IPS DF 19.7 (cell line): ENCODE measurements at regions not wholly inside any gene's neighbourhood (a gene's known extent, or its start where the extent isn't known, plus 50 kb on each side); places are given as distances from the start of the nearest gene placed in this dataset.

ENCODE experiments used
- DNase-seq: peaks from one replicate; pipeline ENCODE4 v3.0.0-alpha.2; 2013; ENCODE audit warnings: low read depth, low spot score

DNA sequence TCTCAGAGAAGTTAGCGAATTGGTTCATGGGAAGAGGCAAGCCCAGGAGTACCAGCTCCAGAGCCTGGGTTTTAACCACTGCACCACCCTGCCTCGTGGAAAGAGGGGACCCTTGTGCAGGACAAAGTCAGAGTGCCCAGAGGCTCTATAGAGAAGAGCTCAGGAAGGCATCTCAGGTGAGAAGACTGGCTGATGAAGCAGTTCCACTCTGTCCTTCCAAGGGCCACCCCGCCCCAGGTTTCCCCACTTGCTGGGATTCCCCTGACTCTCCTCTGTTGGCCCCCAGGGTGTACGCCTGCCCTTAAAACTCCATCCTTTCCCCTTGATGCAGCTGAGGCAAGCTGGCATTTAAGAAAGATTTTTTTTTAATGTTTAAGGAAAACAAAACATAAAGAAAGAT is 265.8 kb downstream of the BUD13 start:
- DNase-seq = no peak

DNA sequence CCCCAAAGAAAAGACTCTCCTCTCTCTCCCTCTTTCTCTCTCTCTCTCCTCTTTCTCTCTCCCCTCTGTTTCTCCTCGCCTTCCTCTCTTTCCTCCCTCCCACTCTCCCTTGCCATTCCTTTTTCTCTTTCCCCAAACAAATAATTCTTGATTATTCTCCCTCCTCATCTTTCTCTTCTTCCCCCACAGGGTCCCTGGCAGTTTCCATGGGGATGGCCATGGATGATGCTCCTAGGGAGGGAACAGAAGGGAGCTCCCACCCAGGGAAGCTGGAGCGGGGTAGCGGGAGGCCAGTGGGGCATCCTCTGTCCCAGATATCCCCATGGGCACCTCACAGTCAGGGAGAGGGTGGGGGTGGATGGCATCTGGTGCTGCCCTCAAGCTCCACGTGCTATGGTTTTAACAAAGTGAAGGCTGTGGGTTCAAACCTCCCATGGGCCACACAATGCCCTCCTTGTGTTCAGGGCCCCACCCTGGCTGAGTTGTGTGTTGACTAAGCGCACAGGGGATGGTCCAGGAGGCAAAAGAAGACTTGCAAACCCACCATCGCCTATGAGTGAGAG is 266.4 kb downstream of the BUD13 start:
- DNase-seq = no peak

DNA sequence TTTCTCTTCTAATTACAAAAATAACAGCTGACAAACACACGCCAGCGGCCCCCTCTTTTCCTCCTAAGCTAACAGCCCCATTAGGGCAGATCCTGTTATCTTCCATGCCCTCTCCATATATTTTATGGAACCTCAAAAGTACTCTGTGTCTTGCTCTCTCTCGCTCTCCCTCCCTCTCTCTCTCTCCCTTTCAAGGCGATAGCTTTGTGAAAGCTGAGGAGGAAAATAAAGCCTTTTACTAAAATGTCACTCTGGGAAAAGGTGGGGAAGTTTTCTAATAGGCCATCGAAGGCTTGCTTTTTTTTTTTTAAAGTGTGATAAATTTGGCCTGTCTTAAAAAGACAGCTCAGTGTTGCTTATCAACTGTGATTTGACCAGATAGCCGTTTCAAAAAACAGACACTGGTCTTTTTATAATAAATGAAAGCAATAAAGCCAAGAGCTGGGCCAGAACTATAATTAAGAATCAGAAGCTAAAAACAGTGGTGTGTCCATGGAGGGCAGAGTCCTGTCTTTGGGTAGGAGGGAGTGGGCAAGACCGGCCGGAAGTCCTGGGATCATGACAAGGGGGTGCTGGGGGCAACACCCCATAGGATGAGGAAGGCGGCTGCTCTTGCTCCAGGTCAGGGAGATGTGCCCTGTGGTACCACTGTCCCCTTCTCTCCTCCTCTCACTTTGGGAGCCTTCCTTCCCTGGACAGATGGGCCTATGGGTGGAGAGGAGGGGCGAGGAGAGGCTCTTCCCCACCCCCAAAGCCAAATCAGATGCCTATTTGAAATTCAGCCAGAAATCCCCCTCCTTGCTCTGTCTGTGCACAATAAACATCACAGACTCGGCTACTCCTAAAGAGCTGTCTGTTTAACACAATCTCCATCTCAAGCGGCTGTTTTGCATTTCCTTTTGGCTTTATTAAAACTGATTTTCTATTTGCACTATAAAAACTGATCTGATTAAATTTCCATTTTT is 267.2 kb downstream of the BUD13 start:
- no peak for DNase-seq

DNA sequence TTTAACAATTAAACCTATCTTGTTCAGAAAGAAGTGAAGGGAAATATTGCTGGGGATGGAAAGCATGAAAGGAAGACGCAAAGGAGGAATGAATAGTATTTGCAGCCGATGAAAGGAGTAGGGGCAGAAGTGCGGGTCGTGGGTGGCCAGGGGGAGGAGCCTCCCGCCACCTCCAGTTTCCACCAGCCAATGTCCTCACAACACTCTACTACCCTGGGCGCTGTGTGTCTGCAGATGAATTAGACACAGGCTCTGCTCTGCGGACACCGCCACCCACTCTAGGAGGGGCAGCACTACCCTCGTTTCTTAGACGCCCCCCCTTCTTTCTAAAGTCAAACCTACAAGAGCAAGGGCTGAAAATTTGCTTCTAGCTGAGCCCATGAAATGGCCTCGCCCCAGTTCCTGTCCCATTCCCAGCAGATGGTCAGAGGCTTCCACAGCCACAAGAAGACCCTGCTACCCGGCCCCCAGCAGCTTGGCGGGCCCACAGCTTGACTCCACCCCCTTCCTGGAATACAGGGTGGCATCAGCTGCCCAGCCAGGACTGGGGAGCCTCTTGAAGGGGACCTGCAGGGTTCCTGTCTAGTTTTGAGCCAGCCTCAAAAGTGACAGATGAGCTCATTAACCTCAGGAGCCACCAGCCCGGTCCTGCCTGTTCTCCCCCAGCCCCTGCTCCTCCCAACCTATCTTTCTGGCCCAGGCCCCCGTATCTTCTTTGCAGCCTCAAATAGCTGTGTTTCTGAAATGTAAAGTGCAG is 268.1 kb downstream of the BUD13 start:
- no peak for DNase-seq

DNA sequence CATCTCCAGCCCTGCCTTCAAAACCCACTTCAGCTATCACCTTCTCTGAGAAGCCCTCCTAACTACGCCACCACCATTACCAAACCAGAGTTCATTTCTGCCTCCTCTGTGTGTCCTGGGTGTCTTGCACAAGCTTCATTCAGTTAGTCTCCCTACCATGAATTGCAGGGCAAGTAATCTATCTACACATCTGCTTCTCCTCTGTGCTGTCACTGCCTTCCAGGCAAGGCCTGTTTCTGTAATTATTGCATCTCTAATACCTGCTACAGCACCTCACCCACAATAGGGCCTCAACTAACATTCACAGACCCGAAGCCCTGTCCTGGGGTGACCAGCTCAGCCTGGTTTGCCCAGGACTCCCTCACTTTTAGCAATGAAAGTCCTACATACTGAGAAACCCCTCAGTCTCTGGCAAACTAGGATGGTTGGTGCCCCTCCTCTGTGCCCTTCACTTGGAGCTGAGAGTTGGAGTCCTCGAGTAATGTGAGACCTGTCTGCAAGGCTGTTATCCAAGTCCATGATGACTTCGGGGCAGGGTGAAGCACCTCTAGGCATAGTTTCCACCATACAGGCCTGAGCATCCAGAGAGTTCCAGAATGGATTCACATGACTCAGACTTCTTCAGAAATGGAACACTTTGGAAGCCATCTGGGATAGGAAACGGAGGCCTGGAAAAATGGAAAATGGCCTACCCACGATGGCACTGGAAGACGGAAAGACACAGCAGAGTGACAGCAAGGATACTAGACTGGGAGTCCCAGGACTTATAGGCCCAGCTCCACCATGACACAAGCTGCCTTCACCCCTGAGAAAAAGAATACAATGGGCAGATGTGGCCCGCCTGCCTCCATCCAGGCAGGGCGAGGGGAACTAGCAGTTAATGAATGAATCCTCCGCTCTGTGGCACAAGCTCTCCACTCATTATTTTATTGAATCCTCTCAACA is 269.3 kb downstream of the BUD13 start:
- no peak for DNase-seq

DNA sequence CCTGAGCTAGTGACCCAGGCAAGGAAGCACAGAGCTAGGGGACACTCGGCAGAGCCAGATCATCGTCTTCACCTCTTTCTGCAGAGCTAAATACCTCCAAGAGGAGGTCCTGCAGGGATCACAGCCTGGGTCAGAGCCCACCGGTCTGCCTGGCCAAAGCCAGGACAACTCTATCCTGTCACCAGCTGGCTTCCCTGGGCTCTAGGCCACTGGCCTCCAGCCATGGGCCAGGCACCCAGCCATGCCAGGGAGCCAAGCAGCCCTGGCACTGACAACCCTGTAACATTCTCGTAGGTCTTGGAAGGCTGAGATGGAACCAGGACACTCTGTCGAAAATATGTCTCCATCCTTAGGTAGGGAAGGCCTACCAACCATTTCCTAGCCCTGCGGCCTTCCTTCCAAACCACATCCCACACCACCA is 270.1 kb downstream of the BUD13 start:
- no peak for DNase-seq

DNA sequence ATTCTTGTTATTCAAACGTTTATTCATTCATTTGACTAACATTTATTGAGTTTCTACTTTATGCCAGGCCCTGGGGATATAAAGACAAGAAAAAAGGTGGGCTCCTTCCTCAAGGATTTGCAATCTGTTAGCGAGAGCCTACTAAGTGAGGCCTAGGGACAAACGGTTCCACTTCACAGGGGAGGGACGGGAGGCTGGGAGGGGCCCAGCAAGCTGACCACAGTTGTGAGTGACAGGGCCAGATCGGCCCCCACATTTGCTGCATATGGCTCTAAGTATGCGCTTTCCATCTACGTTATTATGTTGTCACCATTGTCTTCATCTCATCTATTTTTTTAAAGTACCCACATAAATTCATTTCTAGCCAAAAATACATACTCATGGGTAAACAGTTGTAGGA is 271.1 kb downstream of the BUD13 start:
- no peak for DNase-seq

DNA sequence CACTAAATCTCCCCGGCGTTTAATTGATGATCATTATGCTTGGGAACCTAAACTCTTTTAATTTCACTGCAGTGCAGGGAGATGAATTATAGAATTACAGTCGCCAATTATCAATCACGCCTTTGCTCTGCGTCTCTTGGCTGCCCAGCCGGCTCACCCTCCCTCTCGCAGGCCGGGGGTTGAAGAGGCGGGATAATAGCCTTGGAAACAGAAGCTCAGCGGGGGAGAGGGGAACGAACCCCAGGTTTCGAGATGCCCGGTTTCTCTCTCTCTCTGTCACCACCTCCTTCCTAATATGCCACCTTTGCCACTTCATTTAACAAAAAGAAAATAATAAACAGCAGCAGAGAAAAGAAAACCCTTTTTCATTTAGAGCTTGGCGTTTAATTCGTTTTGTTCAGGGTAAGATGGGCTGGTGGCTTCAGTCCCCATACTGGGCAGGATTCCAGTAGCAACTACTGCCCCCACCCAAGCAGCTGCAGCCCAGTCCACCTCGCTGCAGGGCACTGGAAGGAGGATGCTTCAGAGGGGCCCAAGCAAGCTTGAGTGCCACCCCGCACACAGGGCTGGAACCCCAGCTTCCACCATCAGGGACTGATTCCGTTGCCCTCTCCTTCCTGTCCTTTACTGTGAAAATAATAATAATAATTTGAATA is 271.7 kb downstream of the BUD13 start:
- DNase-seq = no peak

DNA sequence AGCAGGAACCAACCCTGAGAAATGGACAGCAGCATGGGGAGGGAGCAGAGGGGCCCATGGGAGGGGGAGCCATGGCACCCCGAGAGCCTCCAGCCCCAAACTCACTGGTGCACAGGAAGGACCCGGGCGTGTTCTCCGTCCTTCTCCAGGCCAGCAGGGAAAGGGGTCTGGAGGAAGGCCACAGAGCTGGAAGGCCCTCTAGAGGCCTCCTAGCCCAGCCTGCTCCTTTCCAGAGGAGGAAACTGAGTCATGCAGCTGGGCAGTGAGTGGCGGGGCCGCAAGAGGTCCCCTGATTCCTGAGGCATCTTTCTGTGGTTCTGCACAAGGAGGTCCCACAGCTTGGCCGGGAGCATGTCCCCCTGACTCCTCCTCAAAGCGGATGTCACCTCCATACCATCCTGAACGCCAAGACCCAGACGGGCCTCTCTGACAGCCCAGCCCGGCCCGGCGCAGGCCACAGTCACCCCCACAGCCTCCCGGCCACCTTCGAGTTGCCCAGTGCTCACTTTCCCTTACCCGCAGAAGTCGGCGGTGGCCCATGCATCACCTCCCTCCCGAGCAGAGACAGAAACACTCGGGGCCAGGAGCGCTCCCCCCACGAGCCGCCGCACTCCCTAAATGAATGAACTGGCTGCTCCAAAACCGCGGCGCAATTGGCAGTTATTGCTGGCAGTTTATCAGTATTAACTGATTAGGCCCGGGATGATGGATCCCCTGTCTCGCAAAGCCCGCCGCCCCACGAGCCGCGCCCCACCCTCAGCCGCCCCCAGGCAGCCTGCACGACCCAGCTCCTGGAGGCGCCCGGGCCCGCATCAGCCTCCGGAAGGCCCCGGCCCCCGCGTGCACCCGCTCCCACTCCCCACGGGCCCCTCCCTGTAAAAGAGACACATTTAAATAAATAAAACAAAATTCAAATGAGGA is 272.5 kb downstream of the BUD13 start:
- no peak for DNase-seq

DNA sequence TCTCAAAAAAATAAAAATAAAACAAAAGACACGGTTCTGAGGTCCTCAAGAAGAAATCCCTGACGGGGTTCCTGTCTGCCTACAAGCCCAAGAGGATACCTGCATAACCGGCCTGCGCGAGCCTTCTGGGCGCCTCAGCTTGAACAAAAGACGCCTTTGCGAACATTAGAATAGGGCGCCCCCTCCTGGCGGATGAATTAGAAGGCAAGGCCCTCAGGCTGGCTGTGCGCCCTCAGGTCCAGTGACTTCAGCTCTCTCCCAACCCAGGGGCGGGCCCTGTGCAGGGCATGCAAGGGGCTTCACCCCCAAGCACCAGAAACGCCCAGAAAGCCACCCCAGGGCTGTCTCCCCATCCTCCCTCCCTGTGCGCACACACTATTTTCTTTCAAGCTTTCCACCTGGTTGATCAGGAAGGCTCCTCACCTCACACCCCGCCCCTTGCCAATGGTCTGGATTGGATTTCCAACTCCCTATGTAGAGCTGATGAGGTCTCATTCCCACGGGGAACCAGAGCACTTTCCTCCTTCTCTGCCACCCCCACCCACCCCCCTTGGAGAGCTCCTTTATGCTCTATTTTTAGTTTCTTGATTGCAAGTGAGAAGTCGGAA is 273.3 kb downstream of the BUD13 start:
- DNase-seq = peak; percentile 77

DNA sequence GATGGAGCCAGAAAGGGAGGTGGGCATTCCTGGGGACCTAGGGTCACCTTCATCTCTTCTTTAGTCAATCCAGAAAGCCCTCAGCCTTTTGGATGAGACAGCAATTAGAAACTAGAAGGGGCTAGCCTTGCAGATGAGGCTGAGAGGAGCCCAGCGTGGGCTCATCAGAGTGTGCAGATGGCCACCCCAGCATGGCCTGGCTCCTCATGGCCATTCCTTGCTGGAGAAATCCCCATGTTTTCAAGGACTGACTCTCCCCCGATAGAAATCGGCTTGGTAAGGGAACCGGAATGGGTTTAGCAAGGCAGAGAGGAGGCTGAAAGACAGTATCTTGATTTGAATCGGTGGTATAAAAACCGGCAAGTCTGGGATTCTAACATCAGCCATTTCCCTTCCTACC is 274.6 kb downstream of the BUD13 start:
- DNase-seq = no peak

DNA sequence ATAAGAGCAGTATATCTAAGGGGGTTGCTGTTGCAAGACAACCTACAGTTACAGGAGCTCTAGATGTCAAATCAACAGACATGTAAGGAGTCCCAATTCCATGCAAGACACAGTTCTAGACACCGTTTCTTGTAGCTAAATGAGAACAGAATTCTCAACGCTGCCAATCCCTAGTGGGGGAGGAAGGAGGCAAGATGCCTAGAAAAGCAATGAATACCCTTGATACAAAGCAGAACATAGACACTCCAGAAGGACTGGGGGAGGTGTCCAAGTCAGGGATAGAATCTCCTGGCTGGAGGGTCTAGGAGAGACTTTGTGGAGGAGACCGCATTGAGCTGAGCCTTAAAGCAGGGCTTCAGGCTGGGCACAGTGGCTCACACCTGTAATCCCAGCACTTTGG is 280.2 kb downstream of the BUD13 start:
- DNase-seq = no peak

DNA sequence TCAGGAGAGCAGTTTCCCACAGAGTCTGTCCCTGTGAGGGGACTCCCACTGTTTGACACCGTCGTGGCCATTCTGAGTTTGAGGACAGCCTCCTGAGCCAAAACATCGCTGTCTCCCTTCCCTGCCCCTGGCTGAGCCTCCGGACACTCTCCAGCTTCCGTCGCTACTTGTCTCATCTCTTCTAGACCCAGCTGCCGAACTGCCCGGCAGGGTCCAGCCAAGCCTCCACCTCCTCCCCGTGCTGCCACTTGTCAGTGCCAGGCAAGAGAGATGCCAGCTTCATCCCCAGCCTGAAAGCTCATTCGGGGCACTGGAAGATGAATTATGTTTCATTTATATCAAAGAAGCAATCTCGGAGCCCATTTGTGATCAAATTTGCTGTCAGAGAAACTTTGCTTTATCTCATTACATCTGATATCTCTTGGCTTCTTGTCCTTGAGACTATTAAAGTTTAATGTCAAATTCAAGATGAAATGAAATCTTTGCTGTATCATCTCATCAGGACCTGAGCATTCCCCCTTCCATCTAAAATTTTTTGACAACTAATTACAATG is 283.9 kb downstream of the BUD13 start:
- DNase-seq = no peak

DNA sequence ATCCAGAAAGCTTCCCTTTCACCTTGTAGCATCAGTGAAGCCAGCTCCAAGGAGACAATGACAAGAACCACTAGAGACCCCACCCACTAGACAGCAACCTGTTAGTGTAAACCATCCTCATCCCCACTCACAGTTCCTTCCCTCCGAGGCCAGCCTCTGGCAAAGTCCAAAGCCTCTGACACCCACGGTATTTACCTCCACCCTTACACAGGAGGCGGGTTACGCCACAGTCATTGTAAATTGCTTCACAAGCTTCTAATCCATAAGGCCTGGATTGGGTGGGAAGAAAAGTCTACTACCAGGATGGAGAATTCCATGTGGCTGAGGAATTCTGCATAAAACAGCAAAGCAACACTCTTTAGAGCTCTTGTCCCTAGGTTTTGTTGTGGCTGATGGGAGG is 287.4 kb downstream of the BUD13 start:
- DNase-seq = no peak

DNA sequence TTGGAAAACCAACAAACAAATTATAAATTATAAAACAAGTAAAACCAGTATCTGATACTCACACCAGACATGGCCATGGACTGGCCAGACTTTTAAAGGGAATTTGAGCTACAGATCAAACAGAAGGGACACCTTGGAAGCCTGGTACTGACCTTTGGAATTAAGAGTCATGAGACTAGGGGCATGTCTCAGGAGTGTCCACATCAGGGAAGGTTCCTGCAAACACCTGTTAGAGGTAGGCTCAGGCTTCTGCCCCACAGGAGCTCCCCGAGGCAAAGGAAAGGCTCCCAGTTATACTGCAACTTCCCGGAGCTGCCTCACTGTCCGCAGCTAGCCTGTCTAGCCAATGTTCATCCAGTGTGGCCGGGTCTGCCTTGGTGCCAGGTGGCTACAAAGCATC is 290.1 kb downstream of the BUD13 start:
- DNase-seq = no peak

DNA sequence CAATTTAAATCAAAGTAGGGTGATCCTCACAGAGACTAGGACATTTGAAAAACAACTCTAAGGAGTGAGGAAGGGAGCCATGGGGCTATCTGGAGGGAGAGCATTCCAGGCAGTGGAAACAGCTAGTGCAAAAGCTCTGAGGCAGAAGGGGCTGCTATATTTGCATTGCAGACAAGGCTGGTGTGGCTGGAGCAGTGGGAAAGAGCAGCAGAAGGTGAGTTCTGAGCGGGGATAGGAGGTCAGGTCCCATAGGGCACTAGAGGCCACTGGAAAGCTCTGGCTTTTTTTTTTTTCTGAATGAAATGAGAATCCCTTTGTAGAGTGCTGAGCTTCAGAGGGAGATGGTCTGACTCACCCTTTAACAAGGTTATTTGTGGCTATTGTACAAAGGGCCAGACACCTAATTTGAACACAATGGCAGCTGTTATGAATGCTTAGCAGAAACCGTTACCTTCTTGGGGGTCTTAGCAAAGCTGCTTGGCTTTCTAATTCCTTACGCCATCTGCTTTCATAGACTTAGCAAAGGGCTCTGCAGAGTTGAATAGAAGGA is 291.6 kb downstream of the BUD13 start:
- DNase-seq = no peak

DNA sequence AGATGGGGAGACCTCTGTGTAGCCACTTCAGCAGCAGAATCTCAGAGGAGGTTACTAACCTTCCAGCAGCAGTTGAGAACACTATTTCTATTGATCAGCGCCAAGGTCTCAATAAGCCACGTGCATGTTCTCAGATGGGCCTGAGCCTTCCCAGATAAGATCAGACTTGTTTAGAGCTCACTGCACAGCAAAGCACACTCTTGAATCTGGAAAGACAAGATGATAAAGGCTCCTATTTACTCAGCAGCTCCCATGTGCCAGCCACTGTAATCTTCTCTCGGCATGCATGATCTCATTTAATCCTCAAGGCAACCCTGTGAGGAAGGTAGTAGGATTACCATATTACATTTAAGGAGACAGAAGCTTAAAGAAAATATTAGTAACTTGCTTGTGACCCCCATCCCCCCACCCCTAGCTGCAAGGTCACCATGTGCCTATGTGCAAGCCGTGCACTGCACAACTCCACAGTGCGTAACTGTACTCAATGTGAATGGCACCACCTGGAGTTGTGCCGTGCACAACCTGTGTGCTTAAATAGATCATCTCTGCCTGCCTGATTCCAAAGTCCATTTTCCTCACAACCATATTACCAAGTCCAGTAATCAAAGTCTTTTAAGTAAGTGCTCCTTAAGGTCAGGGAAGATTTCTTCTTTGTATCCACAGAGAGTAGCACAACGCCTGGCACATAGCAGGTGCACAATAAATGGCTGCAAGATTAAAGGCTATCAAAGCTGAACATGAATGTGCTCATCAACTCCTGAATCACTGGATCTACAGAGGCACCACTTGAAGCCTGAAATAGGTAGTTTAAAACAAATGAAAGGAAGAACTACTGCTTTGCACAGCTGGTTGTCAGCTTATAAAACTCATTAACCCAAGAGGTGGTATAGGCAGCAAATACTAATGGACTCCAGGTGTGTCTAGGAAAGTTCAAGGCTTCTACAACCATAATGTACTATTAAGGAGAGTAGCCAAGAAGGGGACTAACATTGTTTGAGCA is 293.8 kb downstream of the BUD13 start:
- no peak for DNase-seq
